GM12878 (cell line): ENCODE measurements at regions not wholly inside any gene's neighbourhood (a gene's known extent, or its start where the extent isn't known, plus 50 kb on each side); places are given as distances from the start of the nearest gene placed in this dataset.

Experiments
- ATAC-seq: fragments of 200-7000 bp; cut with Tn5 transposase; 3 replicates; pipeline ENCODE4 v1.9.1; 2020; ENCODE audit warnings: mild to moderate bottlenecking, moderate library complexity
- BruUV-seq: library from RNA; stranded (reverse); fragments of 400-500 nt; replicated peaks from 2 replicates; lab custom pipeline; 2021; lab: Mats Ljungman, UMichigan
- CTCF ChIA-PET: fragments of 300-600 bp; sonication (Branson Sonifier 250); formaldehyde crosslinking; extraction: SDS; loops from one replicate; lab custom pipeline; 2021; ENCODE audit warnings: inconsistent platforms; lab: Yijun Ruan, JAX
- POLR2A ChIA-PET: fragments of 350-600 bp; formaldehyde crosslinking; extraction: SDS; loops from one replicate; lab custom pipeline; 2021; ENCODE audit warnings: inconsistent platforms; lab: Charles Lee
- RAD21 ChIA-PET: fragments of 300-600 bp; sonication (Branson Sonifier 250); formaldehyde crosslinking; loops from one replicate; lab custom pipeline; 2023; ENCODE audit warnings: antibody characterized with exemption; ENCODE audit not compliant: unreplicated experiment; lab: Charles Lee
- SMC1A ChIA-PET: fragments of 300-600 bp; sonication (Branson Sonifier 250); formaldehyde crosslinking; loops from one replicate; lab custom pipeline; 2023; ENCODE audit not compliant: unreplicated experiment, uncharacterized antibody; lab: Charles Lee
- DNase-seq: peaks from one replicate; pipeline ENCODE4 v3.0.0-alpha.2; 2011; ENCODE audit warnings: low read depth, low spot score
- FAIRE-seq: peaks from 3 replicates; lab custom pipeline; 2011; peaks lifted over from hg19 to GRCh38; lab: Jason Lieb, UNC
- H2AFZ ChIP-seq: 2 replicates; pipeline ENCODE4 v1.6.0; 2011; ENCODE audit warnings: low read depth, low read length, control low read depth; ENCODE audit not compliant: control insufficient read depth
- H3K27ac ChIP-seq: 2 replicates; pipeline ENCODE4 v1.5.1; 2011; ENCODE audit warnings: control low read depth; ENCODE audit not compliant: control insufficient read depth, insufficient read depth
- H3K27me3 ChIP-seq, 2 experiments: replicated peaks in 1 of 2; 2 replicates each; pipeline versions ENCODE4 v1.6.0 to v1.6.1; 2011; ENCODE audit warnings: low read length in 1 of 2; ENCODE audit not compliant: control insufficient read depth in 2 of 2, insufficient read depth in 2 of 2
- H3K36me3 ChIP-seq, 2 experiments: 2 replicates each; pipeline ENCODE4 v1.5.1; 2011; ENCODE audit warnings: low read length in 1 of 2; ENCODE audit not compliant: control insufficient read depth in 2 of 2, insufficient read depth in 2 of 2
- H3K4me1 ChIP-seq: 2 replicates; pipeline ENCODE4 v1.6.1; 2011; ENCODE audit warnings: mild to moderate bottlenecking, low read length, moderate library complexity, mixed read lengths; ENCODE audit not compliant: control insufficient read depth, insufficient read depth
- H3K4me2 ChIP-seq: 2 replicates; pipeline ENCODE4 v1.6.0; 2011; ENCODE audit warnings: control low read depth; ENCODE audit not compliant: control insufficient read depth, insufficient read depth
- H3K4me3 ChIP-seq: fragments of 200-600 bp; sonication (generic); 2 replicates; pipeline ENCODE4 v1.5.1; 2016
- H3K79me2 ChIP-seq: 2 replicates; pipeline ENCODE4 v1.6.0; 2011; ENCODE audit warnings: low read length; ENCODE audit not compliant: control insufficient read depth, insufficient read depth
- H3K9ac ChIP-seq: 2 replicates; pipeline ENCODE4 v1.8.0; 2011; ENCODE audit warnings: low read length, control low read depth, mixed read lengths; ENCODE audit not compliant: control insufficient read depth, insufficient read depth
- H3K9me3 ChIP-seq: replicated peaks from 3 replicates; pipeline ENCODE4 v1.5.1; 2011; ENCODE audit warnings: mild to moderate bottlenecking, low read length; ENCODE audit not compliant: control insufficient read depth, insufficient read depth
- H4K20me1 ChIP-seq: 2 replicates; pipeline ENCODE4 v1.6.0; 2011; ENCODE audit not compliant: control insufficient read depth, insufficient read depth
- ETV6 ChIP-seq, 2 experiments: fragments of 450-650 bp in 1 of 2; IDR thresholded peaks in 1 of 2; conservative IDR thresholded peaks in 1 of 2; 2 replicates each; pipeline ENCODE4 v1.6.1; 2014; ENCODE audit warnings: antibody characterized with exemption in 1 of 2, borderline replicate concordance in 1 of 2, low read depth in 1 of 2, mild to moderate bottlenecking in 1 of 2, moderate library complexity in 1 of 2
- EZH2 ChIP-seq: IDR thresholded peaks from 2 replicates; pipeline ENCODE4 v1.6.1; 2012; ENCODE audit warnings: low read depth, mild to moderate bottlenecking, control low read depth, inconsistent platforms, low read length, borderline replicate concordance; ENCODE audit not compliant: control insufficient read depth
- HDAC6 ChIP-seq: fragments of 200-600 bp; sonication (generic); IDR thresholded peaks from one replicate; pipeline ENCODE4 v1.8.0; 2017; ENCODE audit warnings: antibody characterized with exemption; ENCODE audit not compliant: unreplicated experiment
- KLF5 ChIP-seq: fragments of 450-650 bp; IDR thresholded peaks from 2 replicates; pipeline ENCODE4 v1.6.1; 2014; ENCODE audit warnings: mild to moderate bottlenecking; ENCODE audit not compliant: partially characterized antibody
- MYB ChIP-seq: fragments of 150-350 bp; IDR thresholded peaks from 2 replicates; pipeline ENCODE4 v1.6.1; 2014; ENCODE audit warnings: mild to moderate bottlenecking, low read depth, low read length, borderline replicate concordance
- NR2C1 ChIP-seq: fragments of 450-650 bp; IDR thresholded peaks from 2 replicates; pipeline ENCODE4 v1.6.1; 2017; ENCODE audit warnings: antibody characterized with exemption, mild to moderate bottlenecking, moderate library complexity
- POLR2AphosphoS5 ChIP-seq: IDR thresholded peaks from 2 replicates; pipeline ENCODE4 v1.6.1; 2011; ENCODE audit warnings: mild to moderate bottlenecking, low read length, inconsistent platforms
- POU2F2 ChIP-seq: IDR thresholded peaks from 3 replicates; pipeline ENCODE4 v1.6.1; 2011; ENCODE audit warnings: low read depth, mild to moderate bottlenecking, low read length, borderline replicate concordance
- RAD21 ChIP-seq: IDR thresholded peaks from 2 replicates; pipeline ENCODE4 v1.6.1; 2011; ENCODE audit warnings: mild to moderate bottlenecking, low read depth, low read length, moderate library complexity; ENCODE audit not compliant: insufficient read depth
- RCOR1 ChIP-seq: conservative IDR thresholded peaks from 2 replicates; pipeline ENCODE4 v1.6.1; 2012; ENCODE audit warnings: low read depth, low read length, improper control_type of control experiment
- SMC3 ChIP-seq: IDR thresholded peaks from 2 replicates; pipeline ENCODE4 v1.6.1; 2011; ENCODE audit warnings: low read length, improper control_type of control experiment, borderline replicate concordance
- SPI1 ChIP-seq: IDR thresholded peaks from 2 replicates; pipeline ENCODE4 v1.6.1; 2011; ENCODE audit warnings: low read depth, mild to moderate bottlenecking, low read length, moderate library complexity, borderline replicate concordance; ENCODE audit not compliant: insufficient read depth
- ZNF24 ChIP-seq: fragments of 450-650 bp; IDR thresholded peaks from 2 replicates; pipeline ENCODE4 v1.6.1; 2017; ENCODE audit warnings: antibody characterized with exemption, mild to moderate bottlenecking
- ZZZ3 ChIP-seq: IDR thresholded peaks from 2 replicates; pipeline ENCODE4 v1.6.1; 2011; ENCODE audit warnings: low read depth; ENCODE audit not compliant: control insufficient read depth, insufficient read length
- WGBS: methylation state at CpG from one replicate; pipeline ENCODE4 v1.1.6; 2016; ENCODE audit warnings: low lambda C conversion rate; ENCODE audit not compliant: insufficient replicate concordance, insufficient coverage; ENCODE audit errors: missing lambda C conversion rate; 5-methylcytosine and 5-hydroxymethylcytosine counted together
- in situ Hi-C: fragments of 300-500 bp; cut with MboI; formaldehyde crosslinking; loops from 9 replicates; pipeline ENCODE4 v1.14.3; 2018; ENCODE audit warnings: mixed read lengths
- intact Hi-C: fragments of 100-400 bp; cut with micrococcal nuclease; formaldehyde crosslinking; loops from one replicate; pipeline ENCODE4 v1.14.2; 2022; ENCODE audit not compliant: unreplicated experiment
- TF ChIP-seq, protein P1 (sequence below): fragments of 450-650 bp; IDR thresholded peaks from 2 replicates; pipeline ENCODE4 v1.6.1; 2017; ENCODE audit warnings: low read depth, mild to moderate bottlenecking, moderate library complexity
- TF ChIP-seq, protein P2 (sequence below): IDR thresholded peaks from 2 replicates; pipeline ENCODE4 v1.6.1; 2012; ENCODE audit warnings: low read depth, low read length, improper control_type of control experiment

DNA sequence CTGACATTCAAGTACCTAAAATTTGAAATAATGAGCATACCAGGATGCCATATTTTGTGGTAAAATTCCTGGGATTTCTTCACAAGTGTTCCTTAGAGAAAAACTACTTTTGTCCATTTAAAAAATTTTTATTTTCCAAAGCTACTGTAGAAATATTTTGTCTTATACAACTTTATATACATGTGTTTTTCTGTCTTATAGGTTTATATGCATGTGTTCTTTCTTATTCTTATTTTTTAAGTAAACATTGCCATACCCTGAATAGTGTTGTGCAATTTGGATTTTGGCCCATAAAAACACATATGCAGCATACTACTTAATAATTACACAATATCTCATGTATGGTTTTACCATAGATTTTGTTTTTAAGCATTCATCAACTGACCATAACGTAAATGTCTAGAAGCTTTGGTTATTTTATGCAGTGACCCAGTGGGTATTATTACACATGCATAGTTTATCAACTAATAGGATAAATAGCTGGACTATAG, 1107.4 kb upstream of the SEL1L start:
- Histone ChIP-seq H3K36me3 (no peaks in the 10 kb centered on the region), H3K27ac (no peak overlapping the region), H3K4me1 (no peaks in the 10 kb centered on the region), H3K79me2 (no peaks in the 10 kb centered on the region), H3K27me3 (no peaks in the 10 kb centered on the region), H2AFZ (no peak overlapping the region), H4K20me1 (no peaks in the 10 kb centered on the region), H3K4me2 (no peak overlapping the region), H3K9me3 (no peaks in the 10 kb centered on the region), H3K4me3 (no peak overlapping the region), H3K9ac (no peak overlapping the region)
- no TSS peak for BruUV-seq
- intact Hi-C loops = no loop called here
- ChIA-PET RAD21 (no interaction called here), POLR2A (no interaction called here), SMC1A (no interaction called here), CTCF (interaction anchor here (1.2 kb wide), 1 partner anchor 14 kb away, joined by 3 read pairs; no protein-coding TSS in a partner anchor)
- FAIRE-seq = no peak
- in situ Hi-C loops = no loop called here
- TF ChIP-seq RCOR1 (no peak), HDAC6 (no peak), SMC3 (no peak), MYB (no peak), POU2F2 (no peak), EZH2 (no peak), NR2C1 (no peak), SPI1 (no peak), ZZZ3 (no peak)
- ATAC-seq = no peak
- 0% methylated on average over 1 of the region's 1 CpG for WGBS
- DNase-seq = no peak

DNA sequence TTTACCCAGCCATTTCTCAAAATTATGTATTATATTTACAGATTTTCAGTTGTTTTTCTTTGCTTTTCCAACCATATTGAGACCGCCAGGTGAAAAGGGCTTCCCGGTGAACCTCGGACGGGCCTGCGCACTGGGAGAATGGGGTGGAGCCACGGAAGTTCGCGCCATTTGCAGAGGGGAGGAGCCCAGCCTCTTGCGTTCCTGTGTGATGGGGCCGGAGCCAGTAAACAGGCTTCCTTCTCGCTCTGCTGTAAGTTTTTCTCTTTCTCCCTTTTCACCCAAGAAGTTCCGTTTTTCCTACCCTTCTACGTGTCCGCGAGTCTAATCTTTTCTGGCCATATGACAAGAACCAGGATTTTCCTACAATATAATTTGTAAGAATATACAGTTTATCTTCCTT, 1108.8 kb upstream of the SEL1L start:
- intact Hi-C loops (no loop called here), in situ Hi-C loops (no loop called here)
- Histone ChIP-seq H3K27ac (no peak overlapping the region), H3K4me2 (no peak overlapping the region), H4K20me1 (no peaks in the 10 kb centered on the region), H3K79me2 (no peaks in the 10 kb centered on the region), H3K9me3 (no peaks in the 10 kb centered on the region), H3K4me3 (no peak overlapping the region), H2AFZ (no peak overlapping the region), H3K36me3 (no peaks in the 10 kb centered on the region), H3K4me1 (no peaks in the 10 kb centered on the region), H3K27me3 (no peaks in the 10 kb centered on the region), H3K9ac (no peak overlapping the region)
- BruUV-seq = no TSS peak
- ChIA-PET CTCF (no interaction called here), SMC1A (no interaction called here), POLR2A (no interaction called here), RAD21 (no interaction called here)
- ATAC-seq (no peak), FAIRE-seq (no peak), DNase-seq (no peak)
- 74% methylated on average over 13 of the region's 15 CpGs for WGBS
- TF ChIP-seq ZZZ3 = no peak
- no peak for TF ChIP-seq KLF5
- no peak for TF ChIP-seq ETV6 (conservative IDR thresholded peaks at IDR 0.05 in 1 of 2, IDR thresholded peaks at IDR 0.05 in 1 of 2; ENCODE audit: borderline replicate concordance in 1 of 2, low read depth in 1 of 2)
- no peak for TF ChIP-seq ZNF24
- TF ChIP-seq, protein P1, sequence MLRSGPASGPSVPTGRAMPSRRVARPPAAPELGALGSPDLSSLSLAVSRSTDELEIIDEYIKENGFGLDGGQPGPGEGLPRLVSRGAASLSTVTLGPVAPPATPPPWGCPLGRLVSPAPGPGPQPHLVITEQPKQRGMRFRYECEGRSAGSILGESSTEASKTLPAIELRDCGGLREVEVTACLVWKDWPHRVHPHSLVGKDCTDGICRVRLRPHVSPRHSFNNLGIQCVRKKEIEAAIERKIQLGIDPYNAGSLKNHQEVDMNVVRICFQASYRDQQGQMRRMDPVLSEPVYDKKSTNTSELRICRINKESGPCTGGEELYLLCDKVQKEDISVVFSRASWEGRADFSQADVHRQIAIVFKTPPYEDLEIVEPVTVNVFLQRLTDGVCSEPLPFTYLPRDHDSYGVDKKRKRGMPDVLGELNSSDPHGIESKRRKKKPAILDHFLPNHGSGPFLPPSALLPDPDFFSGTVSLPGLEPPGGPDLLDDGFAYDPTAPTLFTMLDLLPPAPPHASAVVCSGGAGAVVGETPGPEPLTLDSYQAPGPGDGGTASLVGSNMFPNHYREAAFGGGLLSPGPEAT = no peak
- TF ChIP-seq POLR2AphosphoS5 = no peak
- no peak for TF ChIP-seq RAD21
- TF ChIP-seq, protein P2, sequence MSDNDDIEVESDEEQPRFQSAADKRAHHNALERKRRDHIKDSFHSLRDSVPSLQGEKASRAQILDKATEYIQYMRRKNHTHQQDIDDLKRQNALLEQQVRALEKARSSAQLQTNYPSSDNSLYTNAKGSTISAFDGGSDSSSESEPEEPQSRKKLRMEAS = no peak
